Esophagus squamous epithelium (tissue), 4 donors: ENCODE measurements at regions not wholly inside any gene's neighbourhood (a gene's known extent, or its start where the extent isn't known, plus 50 kb on each side); places are given as distances from the start of the nearest gene placed in this dataset.
"Not testable (repeated sequence)": the region's sequence is repeated elsewhere in the genome, so short reads cannot be mapped to it uniquely, and the experiment has no call there.

Source experiments
- POLR2A ChIP-seq, 4 donors: fragments of 450-650 bp; IDR thresholded peaks; one replicate each; pipeline ENCODE4 v1.6.1; 2017; ENCODE audit warnings: antibody characterized with exemption in 4 of 4, mild to moderate bottlenecking in 4 of 4, moderate library complexity in 3 of 4
- TF ChIP-seq, protein P1 (sequence below), 6 experiments: fragments of 450-650 bp in 4 of 6; fragments of 200-600 bp in 2 of 6; sonication (generic) in 2 of 6; IDR thresholded peaks; one replicate each; pipeline ENCODE4 v1.5.1; 2016 to 2019; ENCODE audit warnings: antibody characterized with exemption in 6 of 6, mild to moderate bottlenecking in 4 of 6, moderate library complexity in 4 of 6

GRCh38 chr2:126769-127168 lies 80.5 kb upstream of the FAM110C start:
- TF ChIP-seq, protein P1, sequence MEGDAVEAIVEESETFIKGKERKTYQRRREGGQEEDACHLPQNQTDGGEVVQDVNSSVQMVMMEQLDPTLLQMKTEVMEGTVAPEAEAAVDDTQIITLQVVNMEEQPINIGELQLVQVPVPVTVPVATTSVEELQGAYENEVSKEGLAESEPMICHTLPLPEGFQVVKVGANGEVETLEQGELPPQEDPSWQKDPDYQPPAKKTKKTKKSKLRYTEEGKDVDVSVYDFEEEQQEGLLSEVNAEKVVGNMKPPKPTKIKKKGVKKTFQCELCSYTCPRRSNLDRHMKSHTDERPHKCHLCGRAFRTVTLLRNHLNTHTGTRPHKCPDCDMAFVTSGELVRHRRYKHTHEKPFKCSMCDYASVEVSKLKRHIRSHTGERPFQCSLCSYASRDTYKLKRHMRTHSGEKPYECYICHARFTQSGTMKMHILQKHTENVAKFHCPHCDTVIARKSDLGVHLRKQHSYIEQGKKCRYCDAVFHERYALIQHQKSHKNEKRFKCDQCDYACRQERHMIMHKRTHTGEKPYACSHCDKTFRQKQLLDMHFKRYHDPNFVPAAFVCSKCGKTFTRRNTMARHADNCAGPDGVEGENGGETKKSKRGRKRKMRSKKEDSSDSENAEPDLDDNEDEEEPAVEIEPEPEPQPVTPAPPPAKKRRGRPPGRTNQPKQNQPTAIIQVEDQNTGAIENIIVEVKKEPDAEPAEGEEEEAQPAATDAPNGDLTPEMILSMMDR (IDR thresholded peaks at IDR 0.05), result not testable (repeated sequence)
- TF ChIP-seq POLR2A (IDR thresholded peaks at IDR 0.05), result not testable (repeated sequence)
